ENCODE measurements at regions not wholly inside any gene's neighbourhood (a gene's known extent, or its start where the extent isn't known, plus 50 kb on each side); places are given as distances from the start of the nearest gene placed in this dataset.
A peak's percentile ranks its signal among the peaks of the same experiment; 100 is the strongest.
"Not testable (repeated sequence)": the region's sequence is repeated elsewhere in the genome, so short reads cannot be mapped to it uniquely, and the experiment has no call there.

DNA sequence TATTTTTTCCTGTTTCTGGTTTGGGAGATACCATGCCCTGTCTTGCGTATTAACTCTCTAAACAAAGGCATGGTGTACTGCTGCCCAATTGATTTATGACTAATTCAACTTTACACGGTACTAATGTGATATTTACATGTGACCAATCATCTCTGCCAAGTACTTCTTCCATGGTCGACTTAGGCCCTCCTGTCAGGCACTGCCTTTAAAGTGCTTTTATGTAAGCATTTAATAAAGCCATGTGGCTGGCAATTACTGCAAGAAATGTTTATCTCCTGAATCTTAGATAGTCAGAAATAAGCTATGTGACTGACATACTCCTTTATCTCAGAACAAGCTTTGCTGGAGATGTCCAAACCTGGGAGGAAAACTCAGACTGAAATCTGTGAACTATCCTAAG, 323.4 kb downstream of the BTBD3 start:
- WGBS, result 51% methylated on average over 3 of the region's 3 CpGs
- TF ChIP-seq, protein P1, sequence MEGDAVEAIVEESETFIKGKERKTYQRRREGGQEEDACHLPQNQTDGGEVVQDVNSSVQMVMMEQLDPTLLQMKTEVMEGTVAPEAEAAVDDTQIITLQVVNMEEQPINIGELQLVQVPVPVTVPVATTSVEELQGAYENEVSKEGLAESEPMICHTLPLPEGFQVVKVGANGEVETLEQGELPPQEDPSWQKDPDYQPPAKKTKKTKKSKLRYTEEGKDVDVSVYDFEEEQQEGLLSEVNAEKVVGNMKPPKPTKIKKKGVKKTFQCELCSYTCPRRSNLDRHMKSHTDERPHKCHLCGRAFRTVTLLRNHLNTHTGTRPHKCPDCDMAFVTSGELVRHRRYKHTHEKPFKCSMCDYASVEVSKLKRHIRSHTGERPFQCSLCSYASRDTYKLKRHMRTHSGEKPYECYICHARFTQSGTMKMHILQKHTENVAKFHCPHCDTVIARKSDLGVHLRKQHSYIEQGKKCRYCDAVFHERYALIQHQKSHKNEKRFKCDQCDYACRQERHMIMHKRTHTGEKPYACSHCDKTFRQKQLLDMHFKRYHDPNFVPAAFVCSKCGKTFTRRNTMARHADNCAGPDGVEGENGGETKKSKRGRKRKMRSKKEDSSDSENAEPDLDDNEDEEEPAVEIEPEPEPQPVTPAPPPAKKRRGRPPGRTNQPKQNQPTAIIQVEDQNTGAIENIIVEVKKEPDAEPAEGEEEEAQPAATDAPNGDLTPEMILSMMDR (IDR thresholded peaks at IDR 0.05), result no peak
- TF ChIP-seq POLR2AphosphoS5 (IDR thresholded peaks at IDR 0.05) (no peak), EP300 (IDR thresholded peaks at IDR 0.05) (no peak), POLR2A (IDR thresholded peaks at IDR 0.05; ENCODE audit: low read depth) (no peak)
- Histone ChIP-seq H3K36me3 (no peaks in the 10 kb centered on the region), H3K9me3 (no peaks in the 10 kb centered on the region), H3K4me3 (no peak overlapping the region), H3K4me1 (no peaks in the 10 kb centered on the region), H3K27me3 (no peaks in the 10 kb centered on the region), H3K27ac (replicated peaks in 1 of 4) (no peak overlapping the region)
- intact Hi-C loops (cut with DNase I), result no loop called here
- DNase-seq (ENCODE audit: extremely low spot score), result no peak

DNA sequence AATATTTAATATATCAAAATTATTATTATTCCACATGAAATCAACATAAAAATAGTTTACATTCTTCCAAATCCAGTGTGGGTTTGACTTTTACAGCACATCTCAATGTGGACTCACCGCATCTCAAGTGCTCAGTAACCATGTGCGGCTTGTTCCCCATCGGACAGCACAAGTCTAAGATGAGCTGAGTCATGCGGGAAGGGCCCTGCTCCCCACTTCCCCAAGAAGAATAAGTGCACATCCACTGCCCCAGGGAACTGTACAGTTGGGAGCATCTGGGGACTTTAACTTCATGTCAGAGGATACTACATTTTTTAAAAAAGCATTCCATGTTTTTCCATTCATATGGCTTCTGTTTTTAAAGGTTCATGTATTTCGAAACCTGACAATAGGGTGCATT, 325.6 kb downstream of the BTBD3 start:
- WGBS, result 80% methylated on average over 5 of the region's 5 CpGs
- H3K27ac ChIP-seq (replicated peaks in 1 of 4), result no peak overlapping the region
- H3K27me3 ChIP-seq, result no peaks in the 10 kb centered on the region
- no peak for TF ChIP-seq POLR2A (IDR thresholded peaks at IDR 0.05; ENCODE audit: low read depth)
- no peak for TF ChIP-seq POLR2AphosphoS5 (IDR thresholded peaks at IDR 0.05)
- TF ChIP-seq EP300 (IDR thresholded peaks at IDR 0.05), result no peak
- TF ChIP-seq, protein P1 (IDR thresholded peaks at IDR 0.05), result no peak
- no peaks in the 10 kb centered on the region for H3K36me3 ChIP-seq
- intact Hi-C loops (cut with DNase I), result no loop called here
- H3K4me3 ChIP-seq, result no peak overlapping the region
- no peaks in the 10 kb centered on the region for H3K9me3 ChIP-seq
- H3K4me1 ChIP-seq, result no peaks in the 10 kb centered on the region
- no peak for DNase-seq (ENCODE audit: extremely low spot score)

DNA sequence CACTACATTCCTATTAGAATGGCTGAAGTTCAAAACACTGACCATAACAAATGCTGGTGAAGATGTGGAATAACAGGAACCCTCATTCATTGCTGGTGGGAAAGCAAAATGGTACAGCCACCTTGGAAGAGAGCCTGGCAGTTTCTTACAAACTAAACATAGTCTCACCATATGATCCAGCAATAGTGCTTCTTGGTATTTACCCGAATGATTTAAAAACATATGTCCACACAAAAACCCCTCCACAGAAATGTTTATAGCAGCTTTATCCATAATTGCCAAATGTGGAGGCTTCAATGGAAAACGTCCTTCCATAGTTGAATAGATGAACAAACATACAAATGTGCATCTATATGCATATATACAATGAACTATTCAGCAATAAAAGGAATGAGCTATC, 330.8 kb downstream of the BTBD3 start:
- Histone ChIP-seq H3K4me1 (no peaks in the 10 kb centered on the region), H3K9me3 (no peaks in the 10 kb centered on the region), H3K27ac (replicated peaks in 1 of 4) (no peak overlapping the region), H3K4me3 (no peak overlapping the region), H3K27me3 (no peaks in the 10 kb centered on the region), H3K36me3 (no peaks in the 10 kb centered on the region)
- DNase-seq (ENCODE audit: extremely low spot score), result no peak
- TF ChIP-seq EP300 (IDR thresholded peaks at IDR 0.05) (no peak), POLR2A (IDR thresholded peaks at IDR 0.05; ENCODE audit: low read depth) (no peak), POLR2AphosphoS5 (IDR thresholded peaks at IDR 0.05) (no peak)
- TF ChIP-seq, protein P1 (IDR thresholded peaks at IDR 0.05), result no peak
- 65% methylated on average over 2 of the region's 2 CpGs for WGBS
- intact Hi-C loops (cut with DNase I), result no loop called here

DNA sequence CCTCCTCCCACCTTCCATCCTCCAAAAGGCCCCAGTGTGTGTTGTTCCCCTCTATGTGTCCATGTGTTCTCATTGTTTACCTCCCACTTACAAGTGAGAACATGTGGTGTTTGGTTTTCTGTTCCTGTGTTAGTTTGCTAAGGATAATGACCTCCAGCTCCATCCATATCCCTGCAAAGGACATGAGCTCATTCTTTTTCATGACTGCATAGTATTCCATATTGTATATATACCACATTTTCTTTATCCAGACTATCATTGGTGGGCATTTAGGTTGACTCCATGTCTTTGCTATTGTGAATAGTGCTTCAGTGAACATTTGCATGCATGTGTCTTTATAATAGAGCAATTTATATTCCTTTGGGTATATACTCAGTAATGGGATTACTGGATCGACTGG, 333.0 kb downstream of the BTBD3 start:
- H3K9me3 ChIP-seq; H3K4me3 ChIP-seq; H3K27ac ChIP-seq (replicated peaks in 1 of 4); DNase-seq (ENCODE audit: extremely low spot score); H3K4me1 ChIP-seq; H3K36me3 ChIP-seq; intact Hi-C loops (cut with DNase I); H3K27me3 ChIP-seq: not testable (repeated sequence)
- WGBS, result 79% methylated on average over 1 of the region's 1 CpG

DNA sequence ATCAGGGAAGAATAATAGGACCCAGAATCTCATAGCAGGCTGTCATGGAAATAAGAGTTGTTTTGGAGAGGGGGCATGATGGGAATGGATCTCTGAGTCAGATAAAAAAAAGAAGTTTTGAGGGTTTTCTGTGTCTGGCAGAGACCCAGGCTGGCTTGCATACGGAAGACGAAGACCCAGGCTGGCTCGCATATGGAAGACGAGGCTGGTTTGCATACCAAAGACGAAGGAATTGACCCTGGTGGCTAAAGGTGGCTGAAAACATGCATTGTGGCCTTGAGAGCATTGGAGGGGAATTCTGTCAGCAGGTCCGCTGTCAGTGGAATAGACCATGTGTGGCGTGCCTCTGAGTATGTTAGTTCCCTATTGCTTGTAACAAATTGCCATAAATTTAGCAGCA, 335.1 kb downstream of the BTBD3 start:
- no peaks in the 10 kb centered on the region for H3K4me1 ChIP-seq
- H3K9me3 ChIP-seq, result no peaks in the 10 kb centered on the region
- no peak overlapping the region for H3K27ac ChIP-seq (replicated peaks in 1 of 4)
- no peaks in the 10 kb centered on the region for H3K36me3 ChIP-seq
- intact Hi-C loops (cut with DNase I), result no loop called here
- peak; percentile 66 for DNase-seq (ENCODE audit: extremely low spot score)
- H3K27me3 ChIP-seq, result no peaks in the 10 kb centered on the region
- WGBS, result 55% methylated on average over 7 of the region's 7 CpGs
- H3K4me3 ChIP-seq, result no peak overlapping the region
- TF ChIP-seq POLR2AphosphoS5 (IDR thresholded peaks at IDR 0.05) (no peak), EP300 (IDR thresholded peaks at IDR 0.05) (no peak), POLR2A (IDR thresholded peaks at IDR 0.05; ENCODE audit: low read depth) (no peak)
- TF ChIP-seq, protein P1 (IDR thresholded peaks at IDR 0.05), result no peak
